ENCODE measurements at regions not wholly inside any gene's neighbourhood (a gene's known extent, or its start where the extent isn't known, plus 50 kb on each side); places are given as distances from the start of the nearest gene placed in this dataset.
A peak's percentile ranks its signal among the peaks of the same experiment; 100 is the strongest.

GRCh38 chr1:234533975-234534876 lies 55.2 kb upstream of the TARBP1 start:
- H3K27ac ChIP-seq (ENCODE audit: low read depth in 1 of 2, low read length in 2 of 2), result peak overlapping the region; percentile 92 to 93
- H3K9ac ChIP-seq (ENCODE audit: low read depth in 1 of 2, low read length in 2 of 2), result peak overlapping the region; percentile 47 to 89
- H3K9me3 ChIP-seq (ENCODE audit: control insufficient read depth in 4 of 4, low read length in 3 of 4), result no peaks in the 10 kb centered on the region
- no peaks in the 10 kb centered on the region for H3K36me3 ChIP-seq (ENCODE audit: control insufficient read depth in 4 of 4, insufficient read depth in 3 of 4, low read depth in 1 of 4, low read length in 3 of 4)
- 22% methylated on average over 14 of the region's 14 CpGs for WGBS
- H3K27me3 ChIP-seq (ENCODE audit: control insufficient read depth in 4 of 4, insufficient read depth in 4 of 4, low read length in 3 of 4), result no peaks in the 10 kb centered on the region
- peaks cover 21 to 73% (median 56%) of the 10 kb centered on the region in 4 donors for H3K4me1 ChIP-seq (ENCODE audit: control insufficient read depth in 4 of 4, insufficient read depth in 4 of 4, low read length in 3 of 4)
- no peak for DNase-seq (ENCODE audit: low spot score)
- no peak overlapping the region for H3K4me3 ChIP-seq (ENCODE audit: low read depth in 1 of 3, low read length in 3 of 3)
- peak; percentile 47 to 63 for TF ChIP-seq HNF4A (conservative IDR thresholded peaks at IDR 0.05)
- TF ChIP-seq, protein P1, sequence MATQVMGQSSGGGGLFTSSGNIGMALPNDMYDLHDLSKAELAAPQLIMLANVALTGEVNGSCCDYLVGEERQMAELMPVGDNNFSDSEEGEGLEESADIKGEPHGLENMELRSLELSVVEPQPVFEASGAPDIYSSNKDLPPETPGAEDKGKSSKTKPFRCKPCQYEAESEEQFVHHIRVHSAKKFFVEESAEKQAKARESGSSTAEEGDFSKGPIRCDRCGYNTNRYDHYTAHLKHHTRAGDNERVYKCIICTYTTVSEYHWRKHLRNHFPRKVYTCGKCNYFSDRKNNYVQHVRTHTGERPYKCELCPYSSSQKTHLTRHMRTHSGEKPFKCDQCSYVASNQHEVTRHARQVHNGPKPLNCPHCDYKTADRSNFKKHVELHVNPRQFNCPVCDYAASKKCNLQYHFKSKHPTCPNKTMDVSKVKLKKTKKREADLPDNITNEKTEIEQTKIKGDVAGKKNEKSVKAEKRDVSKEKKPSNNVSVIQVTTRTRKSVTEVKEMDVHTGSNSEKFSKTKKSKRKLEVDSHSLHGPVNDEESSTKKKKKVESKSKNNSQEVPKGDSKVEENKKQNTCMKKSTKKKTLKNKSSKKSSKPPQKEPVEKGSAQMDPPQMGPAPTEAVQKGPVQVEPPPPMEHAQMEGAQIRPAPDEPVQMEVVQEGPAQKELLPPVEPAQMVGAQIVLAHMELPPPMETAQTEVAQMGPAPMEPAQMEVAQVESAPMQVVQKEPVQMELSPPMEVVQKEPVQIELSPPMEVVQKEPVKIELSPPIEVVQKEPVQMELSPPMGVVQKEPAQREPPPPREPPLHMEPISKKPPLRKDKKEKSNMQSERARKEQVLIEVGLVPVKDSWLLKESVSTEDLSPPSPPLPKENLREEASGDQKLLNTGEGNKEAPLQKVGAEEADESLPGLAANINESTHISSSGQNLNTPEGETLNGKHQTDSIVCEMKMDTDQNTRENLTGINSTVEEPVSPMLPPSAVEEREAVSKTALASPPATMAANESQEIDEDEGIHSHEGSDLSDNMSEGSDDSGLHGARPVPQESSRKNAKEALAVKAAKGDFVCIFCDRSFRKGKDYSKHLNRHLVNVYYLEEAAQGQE (IDR thresholded peaks at IDR 0.05), result peak; percentile 76
- no peak for TF ChIP-seq GABPA (IDR thresholded peaks at IDR 0.05 in 1 of 2, conservative IDR thresholded peaks at IDR 0.05 in 1 of 2)
- TF ChIP-seq, protein P2, sequence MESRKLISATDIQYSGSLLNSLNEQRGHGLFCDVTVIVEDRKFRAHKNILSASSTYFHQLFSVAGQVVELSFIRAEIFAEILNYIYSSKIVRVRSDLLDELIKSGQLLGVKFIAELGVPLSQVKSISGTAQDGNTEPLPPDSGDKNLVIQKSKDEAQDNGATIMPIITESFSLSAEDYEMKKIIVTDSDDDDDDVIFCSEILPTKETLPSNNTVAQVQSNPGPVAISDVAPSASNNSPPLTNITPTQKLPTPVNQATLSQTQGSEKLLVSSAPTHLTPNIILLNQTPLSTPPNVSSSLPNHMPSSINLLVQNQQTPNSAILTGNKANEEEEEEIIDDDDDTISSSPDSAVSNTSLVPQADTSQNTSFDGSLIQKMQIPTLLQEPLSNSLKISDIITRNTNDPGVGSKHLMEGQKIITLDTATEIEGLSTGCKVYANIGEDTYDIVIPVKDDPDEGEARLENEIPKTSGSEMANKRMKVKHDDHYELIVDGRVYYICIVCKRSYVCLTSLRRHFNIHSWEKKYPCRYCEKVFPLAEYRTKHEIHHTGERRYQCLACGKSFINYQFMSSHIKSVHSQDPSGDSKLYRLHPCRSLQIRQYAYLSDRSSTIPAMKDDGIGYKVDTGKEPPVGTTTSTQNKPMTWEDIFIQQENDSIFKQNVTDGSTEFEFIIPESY (IDR thresholded peaks at IDR 0.05), result peak; percentile 73
- TF ChIP-seq RAD21 (IDR thresholded peaks at IDR 0.05), result peak; percentile 52 to 61
- TF ChIP-seq FOXA2 (IDR thresholded peaks at IDR 0.05), result peak; percentile 69
- TF ChIP-seq YY1 (IDR thresholded peaks at IDR 0.05), result peak; percentile 61
- peak; percentile 25 for TF ChIP-seq HNF4G (IDR thresholded peaks at IDR 0.05)
- TF ChIP-seq NR2F2 (IDR thresholded peaks at IDR 0.05), result peak; percentile 80
- no peak for TF ChIP-seq TAF1 (conservative IDR thresholded peaks at IDR 0.05)
- peak; percentile 50 to 82 for TF ChIP-seq RXRA (IDR thresholded peaks at IDR 0.05)
- TF ChIP-seq, protein P3, sequence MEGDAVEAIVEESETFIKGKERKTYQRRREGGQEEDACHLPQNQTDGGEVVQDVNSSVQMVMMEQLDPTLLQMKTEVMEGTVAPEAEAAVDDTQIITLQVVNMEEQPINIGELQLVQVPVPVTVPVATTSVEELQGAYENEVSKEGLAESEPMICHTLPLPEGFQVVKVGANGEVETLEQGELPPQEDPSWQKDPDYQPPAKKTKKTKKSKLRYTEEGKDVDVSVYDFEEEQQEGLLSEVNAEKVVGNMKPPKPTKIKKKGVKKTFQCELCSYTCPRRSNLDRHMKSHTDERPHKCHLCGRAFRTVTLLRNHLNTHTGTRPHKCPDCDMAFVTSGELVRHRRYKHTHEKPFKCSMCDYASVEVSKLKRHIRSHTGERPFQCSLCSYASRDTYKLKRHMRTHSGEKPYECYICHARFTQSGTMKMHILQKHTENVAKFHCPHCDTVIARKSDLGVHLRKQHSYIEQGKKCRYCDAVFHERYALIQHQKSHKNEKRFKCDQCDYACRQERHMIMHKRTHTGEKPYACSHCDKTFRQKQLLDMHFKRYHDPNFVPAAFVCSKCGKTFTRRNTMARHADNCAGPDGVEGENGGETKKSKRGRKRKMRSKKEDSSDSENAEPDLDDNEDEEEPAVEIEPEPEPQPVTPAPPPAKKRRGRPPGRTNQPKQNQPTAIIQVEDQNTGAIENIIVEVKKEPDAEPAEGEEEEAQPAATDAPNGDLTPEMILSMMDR (IDR thresholded peaks at IDR 0.05; ENCODE audit: low read depth, low read length, missing input control), result peak; percentile 2
- TF ChIP-seq, protein P4, sequence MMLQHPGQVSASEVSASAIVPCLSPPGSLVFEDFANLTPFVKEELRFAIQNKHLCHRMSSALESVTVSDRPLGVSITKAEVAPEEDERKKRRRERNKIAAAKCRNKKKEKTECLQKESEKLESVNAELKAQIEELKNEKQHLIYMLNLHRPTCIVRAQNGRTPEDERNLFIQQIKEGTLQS (IDR thresholded peaks at IDR 0.05), result peak; percentile 15
- TF ChIP-seq SP1 (IDR thresholded peaks at IDR 0.05), result peak; percentile 73
- TF ChIP-seq JUND (IDR thresholded peaks at IDR 0.05), result peak; percentile 29 to 63
- TF ChIP-seq FOXA1 (IDR thresholded peaks at IDR 0.05), result peak; percentile 20
- no peak for TF ChIP-seq EGR1 (IDR thresholded peaks at IDR 0.05; ENCODE audit: low read depth in 2 of 2)
- TF ChIP-seq, protein P5, sequence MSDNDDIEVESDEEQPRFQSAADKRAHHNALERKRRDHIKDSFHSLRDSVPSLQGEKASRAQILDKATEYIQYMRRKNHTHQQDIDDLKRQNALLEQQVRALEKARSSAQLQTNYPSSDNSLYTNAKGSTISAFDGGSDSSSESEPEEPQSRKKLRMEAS (IDR thresholded peaks at IDR 0.05), result peak; percentile 64

Data from liver (tissue), 8 donors.